Fibroblast of the aortic adventitia (primary cell): ENCODE measurements at regions not wholly inside any gene's neighbourhood (a gene's known extent, or its start where the extent isn't known, plus 50 kb on each side); places are given as distances from the start of the nearest gene placed in this dataset.
A peak's percentile ranks its signal among the peaks of the same experiment; 100 is the strongest.

Source experiments
- DNase-seq: peaks from one replicate; pipeline ENCODE4 v3.0.0-alpha.2; 2010; ENCODE audit warnings: low read depth
- H3K4me3 ChIP-seq: 2 replicates; pipeline ENCODE4 v1.5.1; 2011; ENCODE audit warnings: low read depth, mild to moderate bottlenecking, control low read depth, low read length, moderate library complexity
- CTCF ChIP-seq: IDR thresholded peaks from 2 replicates; pipeline ENCODE4 v1.5.1; 2011; ENCODE audit warnings: mild to moderate bottlenecking, low read length, control low read depth, inconsistent platforms; ENCODE audit not compliant: insufficient read depth

- DNase-seq, result no peak
- no peak for TF ChIP-seq CTCF
- no peak overlapping the region for H3K4me3 ChIP-seq
Measured at GRCh38 chr9:107759823-107760166, 270.2 kb upstream of the KLF4 start.

- TF ChIP-seq CTCF, result no peak
- DNase-seq, result no peak
Measured at GRCh38 chr9:107759009-107759822, 269.6 kb upstream of the KLF4 start.

GRCh38 chr9:107756091-107756490, 266.5 kb upstream of the KLF4 start:
- no peak overlapping the region for H3K4me3 ChIP-seq
- no peak for DNase-seq
- TF ChIP-seq CTCF, result no peak

More at GRCh38 chr9:107759009-107759822, 269.6 kb upstream of the KLF4 start:
- no peak overlapping the region for H3K4me3 ChIP-seq

GRCh38 chr9:107755246-107755645, 265.7 kb upstream of the KLF4 start:
- H3K4me3 ChIP-seq, result no peak overlapping the region
- no peak for TF ChIP-seq CTCF
- peak; percentile 41 for DNase-seq

DNA sequence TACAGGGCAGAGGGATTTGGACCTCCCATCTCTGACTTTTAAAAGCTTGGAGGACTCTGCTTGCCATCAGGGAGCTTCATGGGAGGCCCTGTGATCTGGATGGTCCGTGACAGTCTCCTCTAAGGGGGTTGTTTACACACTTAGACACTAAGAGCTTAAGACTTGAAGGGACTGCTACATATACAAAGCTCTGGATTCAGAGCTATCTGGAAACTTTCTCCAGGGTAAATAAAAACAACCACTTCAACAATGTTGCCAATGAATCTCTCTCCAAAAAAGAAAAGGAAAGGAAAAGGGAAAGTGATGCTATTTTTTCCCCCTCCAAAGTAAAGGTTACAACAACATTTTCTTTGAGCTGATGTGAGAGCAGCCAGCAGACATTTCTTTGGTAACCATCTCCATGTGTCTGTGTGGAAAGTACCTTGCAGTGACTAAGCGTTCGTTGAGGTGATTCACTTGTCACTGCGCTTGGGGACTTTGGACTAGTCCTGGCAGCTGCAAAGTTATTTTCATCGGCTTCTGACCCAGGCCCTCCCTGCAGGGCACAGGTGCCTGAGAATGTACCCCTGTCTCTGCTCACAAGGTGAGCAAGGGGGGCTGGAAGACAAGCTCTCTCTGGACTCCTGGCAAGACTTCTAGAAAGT, 262.1 kb upstream of the KLF4 start:
- TF ChIP-seq CTCF, result no peak
- no peak overlapping the region for H3K4me3 ChIP-seq
- peak; percentile 82 for DNase-seq

DNA sequence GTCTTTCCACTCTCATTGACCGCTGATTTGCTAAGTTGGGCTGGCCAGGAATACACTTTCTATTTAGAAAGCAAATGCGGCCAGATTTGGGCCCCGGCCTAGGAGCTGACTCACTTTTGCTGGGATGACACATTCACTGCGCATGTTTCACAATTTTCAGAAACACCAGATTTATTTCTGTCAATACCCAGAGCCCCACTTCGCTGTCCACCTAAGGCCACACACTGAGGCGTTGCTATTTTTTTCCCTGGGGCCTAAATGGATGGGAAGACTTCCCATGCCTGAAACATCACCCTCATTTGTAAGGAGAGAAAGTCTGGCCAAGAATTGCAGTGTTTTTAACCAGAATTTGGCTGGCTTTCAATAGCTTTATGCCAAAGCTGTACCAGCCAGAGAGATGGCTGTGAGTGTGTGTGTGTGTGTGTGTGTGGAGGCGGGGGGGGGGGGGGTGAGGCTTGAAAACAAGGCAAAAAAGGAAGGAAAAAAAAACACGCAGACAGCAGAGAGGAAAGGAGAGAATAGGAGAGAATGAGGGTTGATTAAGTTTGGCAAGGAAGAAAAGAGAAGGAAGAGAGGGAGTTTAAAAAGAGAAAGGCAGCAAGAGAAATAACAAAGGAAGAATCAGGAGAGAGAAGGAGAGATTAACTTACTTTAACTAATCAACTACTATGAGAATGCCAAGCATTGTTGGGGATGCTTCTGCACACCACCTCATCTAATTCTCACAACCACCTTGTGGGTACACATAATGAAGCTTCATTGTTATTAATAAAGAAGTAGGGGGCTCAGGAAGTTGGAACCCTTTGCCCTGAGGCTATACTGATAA, 261.4 kb upstream of the KLF4 start:
- peak; percentile 100 for DNase-seq
- H3K4me3 ChIP-seq, result no peak overlapping the region
- TF ChIP-seq CTCF, result no peak
